DND-41 (cell line): ENCODE measurements at regions not wholly inside any gene's neighbourhood (a gene's known extent, or its start where the extent isn't known, plus 50 kb on each side); places are given as distances from the start of the nearest gene placed in this dataset.

ENCODE experiments used
- ATAC-seq: fragments of 200-7000 bp; cut with Tn5 transposase; 3 replicates; pipeline ENCODE4 v1.9.1; 2021; ENCODE audit warnings: low read depth; ENCODE audit not compliant: insufficient read depth
- DNase-seq: peaks from one replicate; pipeline ENCODE4 v3.0.0-alpha.2; 2020
- H2AFZ ChIP-seq: 2 replicates; pipeline ENCODE4 v1.6.0; 2012; ENCODE audit warnings: low read depth, low read length
- H3K27ac ChIP-seq: 2 replicates; pipeline ENCODE4 v1.5.1; 2012; ENCODE audit warnings: low read length, inconsistent platforms
- H3K27me3 ChIP-seq: fragments of 200-600 bp; sonication (generic); 2 replicates; pipeline ENCODE4 v1.6.0; 2012; ENCODE audit warnings: low read length, mild to moderate bottlenecking, inconsistent platforms; ENCODE audit not compliant: insufficient read depth, poor library complexity
- H3K36me3 ChIP-seq: 2 replicates; pipeline ENCODE4 v1.5.1; 2012; ENCODE audit warnings: low read length, inconsistent platforms; ENCODE audit not compliant: insufficient read depth
- H3K4me1 ChIP-seq: 2 replicates; pipeline ENCODE4 v1.5.1; 2012; ENCODE audit warnings: mild to moderate bottlenecking, low read length; ENCODE audit not compliant: insufficient read depth
- H3K4me2 ChIP-seq: 2 replicates; pipeline ENCODE4 v1.6.0; 2012; ENCODE audit warnings: mild to moderate bottlenecking, moderate library complexity, low read length, inconsistent platforms; ENCODE audit not compliant: insufficient read depth
- H3K4me3 ChIP-seq, 2 experiments: fragments of 200-600 bp in 1 of 2; shearing (Covaris generic) in 1 of 2; 2 replicates each; pipeline ENCODE4 v1.5.1; 2012 to 2016; ENCODE audit warnings: inconsistent platforms in 2 of 2, low read length in 2 of 2, mild to moderate bottlenecking in 2 of 2, low read depth in 1 of 2, moderate library complexity in 1 of 2
- H3K79me2 ChIP-seq: 2 replicates; pipeline ENCODE4 v1.6.0; 2012; ENCODE audit warnings: low read length, inconsistent platforms; ENCODE audit not compliant: insufficient read depth
- H3K9ac ChIP-seq: 2 replicates; pipeline ENCODE4 v1.6.0; 2012; ENCODE audit warnings: low read depth, mild to moderate bottlenecking, inconsistent platforms, low read length, moderate library complexity
- H3K9me3 ChIP-seq: 2 replicates; pipeline ENCODE4 v1.5.1; 2012; ENCODE audit warnings: low read length, moderate library complexity, mild to moderate bottlenecking, inconsistent platforms; ENCODE audit not compliant: insufficient read depth, severe bottlenecking
- H4K20me1 ChIP-seq: 2 replicates; pipeline ENCODE4 v1.6.0; 2012; ENCODE audit warnings: low read length; ENCODE audit not compliant: insufficient read depth
- EZH2 ChIP-seq: IDR thresholded peaks from 3 replicates; pipeline ENCODE4 v1.6.1; 2012; ENCODE audit warnings: borderline replicate concordance, low read depth, mild to moderate bottlenecking, moderate library complexity, low read length, inconsistent platforms; ENCODE audit not compliant: severe bottlenecking
- TF ChIP-seq, protein P1 (sequence below): IDR thresholded peaks from 2 replicates; pipeline ENCODE4 v1.5.1; 2012; ENCODE audit warnings: borderline replicate concordance, low read length, moderate library complexity, mild to moderate bottlenecking; ENCODE audit not compliant: poor library complexity, severe bottlenecking; ENCODE audit errors: extremely low read depth

DNA sequence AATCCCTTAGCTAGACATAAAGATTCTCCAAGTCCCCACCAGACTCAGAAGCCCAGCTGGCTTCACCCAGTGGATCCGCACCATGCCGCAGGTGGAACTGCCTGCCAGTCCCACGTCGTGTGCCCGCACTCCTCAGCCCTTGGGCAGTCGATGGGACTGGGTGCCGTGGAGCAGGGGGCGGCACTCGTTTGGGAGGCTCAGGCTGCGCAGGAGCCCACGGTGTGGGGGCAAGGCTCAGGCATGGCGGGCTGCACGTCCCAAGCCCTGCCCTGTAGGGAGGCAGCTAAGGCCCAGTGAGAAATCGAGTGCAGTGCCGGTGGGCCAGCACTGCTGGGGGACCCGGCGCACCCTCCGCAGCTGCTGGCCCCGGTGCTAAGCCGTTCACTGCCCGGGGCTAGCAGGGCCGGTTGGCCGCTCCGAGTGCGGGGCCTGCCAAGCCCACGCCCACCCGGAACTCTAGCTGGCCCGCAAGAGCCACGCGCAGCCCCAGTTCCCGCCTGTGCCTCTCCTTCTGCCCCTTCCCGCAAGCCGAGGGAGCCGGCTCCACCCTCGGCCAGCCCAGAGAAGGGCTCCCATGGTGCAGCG is 95.9 kb upstream of the DTNBP1 start:
- TF ChIP-seq, protein P1, sequence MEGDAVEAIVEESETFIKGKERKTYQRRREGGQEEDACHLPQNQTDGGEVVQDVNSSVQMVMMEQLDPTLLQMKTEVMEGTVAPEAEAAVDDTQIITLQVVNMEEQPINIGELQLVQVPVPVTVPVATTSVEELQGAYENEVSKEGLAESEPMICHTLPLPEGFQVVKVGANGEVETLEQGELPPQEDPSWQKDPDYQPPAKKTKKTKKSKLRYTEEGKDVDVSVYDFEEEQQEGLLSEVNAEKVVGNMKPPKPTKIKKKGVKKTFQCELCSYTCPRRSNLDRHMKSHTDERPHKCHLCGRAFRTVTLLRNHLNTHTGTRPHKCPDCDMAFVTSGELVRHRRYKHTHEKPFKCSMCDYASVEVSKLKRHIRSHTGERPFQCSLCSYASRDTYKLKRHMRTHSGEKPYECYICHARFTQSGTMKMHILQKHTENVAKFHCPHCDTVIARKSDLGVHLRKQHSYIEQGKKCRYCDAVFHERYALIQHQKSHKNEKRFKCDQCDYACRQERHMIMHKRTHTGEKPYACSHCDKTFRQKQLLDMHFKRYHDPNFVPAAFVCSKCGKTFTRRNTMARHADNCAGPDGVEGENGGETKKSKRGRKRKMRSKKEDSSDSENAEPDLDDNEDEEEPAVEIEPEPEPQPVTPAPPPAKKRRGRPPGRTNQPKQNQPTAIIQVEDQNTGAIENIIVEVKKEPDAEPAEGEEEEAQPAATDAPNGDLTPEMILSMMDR, result no peak
- TF ChIP-seq EZH2, result no peak
- no peaks in the 10 kb centered on the region for H3K4me1 ChIP-seq

DNA sequence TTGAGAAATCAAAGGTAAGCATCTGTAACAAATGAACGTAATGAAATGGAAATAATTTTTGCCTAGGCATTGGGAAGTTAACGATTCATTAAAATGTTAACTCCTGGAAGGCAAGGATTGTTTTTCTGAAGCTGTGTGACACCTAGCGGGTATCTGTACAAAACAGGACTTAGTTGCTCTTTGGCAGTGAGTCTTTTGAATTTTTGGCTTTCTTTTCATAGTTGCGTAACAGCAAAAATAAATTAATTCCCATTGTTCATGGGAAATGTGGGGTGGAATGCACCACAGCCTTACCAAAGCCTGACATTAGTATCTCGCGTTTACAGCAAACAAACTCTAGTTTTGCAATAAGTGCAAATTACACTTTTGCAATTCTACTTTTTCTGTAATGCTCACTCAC is 92.7 kb upstream of the DTNBP1 start:
- H2AFZ ChIP-seq, result no peak overlapping the region
- H3K27ac ChIP-seq, result no peak overlapping the region
- no peaks in the 10 kb centered on the region for H3K79me2 ChIP-seq
- ATAC-seq (no peak), DNase-seq (no peak)
- no peaks in the 10 kb centered on the region for H3K27me3 ChIP-seq
- no peaks in the 10 kb centered on the region for H3K36me3 ChIP-seq
- no peaks in the 10 kb centered on the region for H4K20me1 ChIP-seq
- no peaks in the 10 kb centered on the region for H3K4me1 ChIP-seq
- no peak for TF ChIP-seq EZH2
- TF ChIP-seq, protein P1, result no peak
- no peak overlapping the region for H3K4me2 ChIP-seq
- H3K9me3 ChIP-seq, result no peaks in the 10 kb centered on the region
- H3K9ac ChIP-seq, result no peak overlapping the region
- H3K4me3 ChIP-seq, result no peak overlapping the region

More for the DNA sequence above, 95.9 kb upstream of the DTNBP1 start:
- no peaks in the 10 kb centered on the region for H4K20me1 ChIP-seq
- H3K27ac ChIP-seq, result no peak overlapping the region
- no peaks in the 10 kb centered on the region for H3K36me3 ChIP-seq
- no peak overlapping the region for H3K4me2 ChIP-seq
- H3K4me3 ChIP-seq, result no peak overlapping the region
- H3K9me3 ChIP-seq, result no peaks in the 10 kb centered on the region
- DNase-seq, result no peak
- H3K27me3 ChIP-seq, result no peaks in the 10 kb centered on the region
- ATAC-seq, result no peak
- no peaks in the 10 kb centered on the region for H3K79me2 ChIP-seq
- no peak overlapping the region for H2AFZ ChIP-seq
- no peak overlapping the region for H3K9ac ChIP-seq

GRCh38 chr6:15754706-15755079 is 91.9 kb upstream of the DTNBP1 start:
- Histone ChIP-seq H3K27me3 (peaks cover 2% of the 10 kb centered on the region), H3K4me2 (no peak overlapping the region), H3K79me2 (no peaks in the 10 kb centered on the region), H4K20me1 (no peaks in the 10 kb centered on the region), H3K9ac (no peak overlapping the region), H3K36me3 (no peaks in the 10 kb centered on the region), H3K4me3 (no peak overlapping the region), H3K9me3 (no peaks in the 10 kb centered on the region), H3K27ac (no peak overlapping the region), H3K4me1 (no peaks in the 10 kb centered on the region), H2AFZ (no peak overlapping the region)
- ATAC-seq (no peak), DNase-seq (no peak)
- TF ChIP-seq, protein P1, result no peak
- TF ChIP-seq EZH2, result no peak
